ENCODE measurements at regions not wholly inside any gene's neighbourhood (a gene's known extent, or its start where the extent isn't known, plus 50 kb on each side); places are given as distances from the start of the nearest gene placed in this dataset.

DNA sequence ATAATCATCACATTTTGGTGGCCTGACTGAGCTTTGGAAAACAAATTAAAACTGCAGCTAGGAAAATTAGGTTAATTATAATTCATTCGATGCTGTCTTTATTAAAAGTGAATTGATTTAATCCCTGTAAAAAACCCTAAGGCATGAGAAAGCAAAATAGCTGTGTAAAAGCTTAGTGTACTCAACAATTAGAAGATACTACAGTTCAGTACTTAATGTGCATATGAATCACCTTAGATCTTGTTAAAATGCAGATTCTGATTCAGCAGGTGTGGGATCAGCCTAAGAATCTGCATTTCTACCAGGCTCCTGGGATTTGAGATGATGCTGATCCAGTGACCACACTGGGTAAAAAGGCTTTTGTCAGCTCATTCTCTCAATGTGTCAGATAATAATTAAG, 559.9 kb upstream of the GOLIM4 start:
- H3K4me3 Mint-ChIP-seq, result no peak overlapping the region
- H3K27ac Mint-ChIP-seq, result no peak overlapping the region
- DNase-seq (ENCODE audit: low spot score) (no peak), ATAC-seq (no peak)
- no peaks in the 10 kb centered on the region for H3K27me3 Mint-ChIP-seq (ENCODE audit: low read depth)
- H3K9me3 Mint-ChIP-seq, result peaks cover 8% of the 10 kb centered on the region
- CTCF ChIA-PET, result interaction anchor here (1.3 kb wide), 2 partner anchors 192 to 209 kb away, joined by 3 to 5 read pairs; no protein-coding TSS in a partner anchor
- peaks cover 8% of the 10 kb centered on the region; the same call in 1 of the 2 replicates for H3K36me3 Mint-ChIP-seq
- POLR2A ChIA-PET, result no interaction called here
- peaks cover 17% of the 10 kb centered on the region for H3K4me1 Mint-ChIP-seq
- no peak for TF ChIP-seq ZNF423 (CRISPR knock-in tag; IDR thresholded peaks at IDR 0.05)
- 0 out of 2 replicates have a peak, but pooled peaks have one; percentile 17 for TF ChIP-seq FOXK1 (CRISPR knock-in tag; IDR thresholded peaks at IDR 0.05)
- no peak for TF ChIP-seq SP1 (CRISPR knock-in tag; conservative IDR thresholded peaks at IDR 0.05)

DNA sequence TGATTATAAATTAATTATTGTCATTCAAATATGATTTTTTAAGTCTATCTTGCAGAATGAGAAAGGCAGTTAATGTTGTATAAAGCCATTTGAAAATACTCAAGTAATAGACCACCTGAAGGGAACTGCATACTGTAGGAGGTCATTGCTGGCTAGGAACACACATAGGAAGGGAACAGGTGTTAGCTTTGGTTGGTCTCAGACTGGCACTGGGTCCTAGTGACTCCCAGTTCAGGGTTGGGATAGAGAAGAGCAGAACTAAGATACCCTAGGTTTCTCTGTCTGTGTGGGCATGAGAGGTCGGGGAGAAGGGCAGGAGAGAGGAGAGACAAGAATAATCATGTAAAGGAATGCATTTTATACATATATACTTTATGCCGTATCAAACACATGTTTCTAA, 559.0 kb upstream of the GOLIM4 start:
- peaks cover 17% of the 10 kb centered on the region for H3K4me1 Mint-ChIP-seq
- CTCF ChIA-PET, result interaction anchor here (1.3 kb wide), 2 partner anchors 193 to 210 kb away, joined by 3 to 5 read pairs; no protein-coding TSS in a partner anchor
- POLR2A ChIA-PET, result no interaction called here

GRCh38 chr3:168653255-168653654, 557.5 kb upstream of the GOLIM4 start:
- CTCF ChIA-PET, result interaction anchor here (0.8 to 1.3 kb wide), 5 partner anchors 28 to 442 kb away, joined by 3 to 8 read pairs (median 4); no protein-coding TSS in a partner anchor
- peaks cover 7% of the 10 kb centered on the region for H3K9me3 Mint-ChIP-seq
- no peak for DNase-seq (ENCODE audit: low spot score)
- no peaks in the 10 kb centered on the region for H3K27me3 Mint-ChIP-seq (ENCODE audit: low read depth)
- H3K4me1 Mint-ChIP-seq, result peaks cover 17% of the 10 kb centered on the region
- H3K27ac Mint-ChIP-seq, result no peak overlapping the region
- H3K36me3 Mint-ChIP-seq, result peaks cover 8% of the 10 kb centered on the region; the same call in 1 of the 2 replicates
- no peak overlapping the region for H3K4me3 Mint-ChIP-seq
- ATAC-seq, result peak; percentile 74
- TF ChIP-seq ZNF317 (CRISPR knock-in tag; IDR thresholded peaks at IDR 0.05; ENCODE audit: borderline replicate concordance, low read depth) (no peak), ZNF219 (CRISPR knock-in tag; IDR thresholded peaks at IDR 0.05; ENCODE audit: borderline replicate concordance) (no peak), TEAD4 (CRISPR knock-in tag; IDR thresholded peaks at IDR 0.05) (no peak), TEAD1 (CRISPR knock-in tag; IDR thresholded peaks at IDR 0.05) (no peak), PRDM15 (CRISPR knock-in tag; IDR thresholded peaks at IDR 0.05) (no peak), ZNF396 (CRISPR knock-in tag; IDR thresholded peaks at IDR 0.05; ENCODE audit: borderline replicate concordance) (no peak), GTF2I (CRISPR knock-in tag; conservative IDR thresholded peaks at IDR 0.05) (no peak), OVOL2 (CRISPR knock-in tag; IDR thresholded peaks at IDR 0.05; ENCODE audit: borderline replicate concordance) (no peak), ZNF423 (CRISPR knock-in tag; IDR thresholded peaks at IDR 0.05) (no peak), ZNF416 (CRISPR knock-in tag; IDR thresholded peaks at IDR 0.05) (no peak), NR2C2 (CRISPR knock-in tag; IDR thresholded peaks at IDR 0.05) (no peak)
- TF ChIP-seq, protein P1, sequence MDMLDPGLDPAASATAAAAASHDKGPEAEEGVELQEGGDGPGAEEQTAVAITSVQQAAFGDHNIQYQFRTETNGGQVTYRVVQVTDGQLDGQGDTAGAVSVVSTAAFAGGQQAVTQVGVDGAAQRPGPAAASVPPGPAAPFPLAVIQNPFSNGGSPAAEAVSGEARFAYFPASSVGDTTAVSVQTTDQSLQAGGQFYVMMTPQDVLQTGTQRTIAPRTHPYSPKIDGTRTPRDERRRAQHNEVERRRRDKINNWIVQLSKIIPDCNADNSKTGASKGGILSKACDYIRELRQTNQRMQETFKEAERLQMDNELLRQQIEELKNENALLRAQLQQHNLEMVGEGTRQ (CRISPR knock-in tag; IDR thresholded peaks at IDR 0.05), result no peak
- TF ChIP-seq, protein P2, sequence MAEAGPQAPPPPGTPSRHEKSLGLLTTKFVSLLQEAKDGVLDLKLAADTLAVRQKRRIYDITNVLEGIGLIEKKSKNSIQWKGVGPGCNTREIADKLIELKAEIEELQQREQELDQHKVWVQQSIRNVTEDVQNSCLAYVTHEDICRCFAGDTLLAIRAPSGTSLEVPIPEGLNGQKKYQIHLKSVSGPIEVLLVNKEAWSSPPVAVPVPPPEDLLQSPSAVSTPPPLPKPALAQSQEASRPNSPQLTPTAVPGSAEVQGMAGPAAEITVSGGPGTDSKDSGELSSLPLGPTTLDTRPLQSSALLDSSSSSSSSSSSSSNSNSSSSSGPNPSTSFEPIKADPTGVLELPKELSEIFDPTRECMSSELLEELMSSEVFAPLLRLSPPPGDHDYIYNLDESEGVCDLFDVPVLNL (CRISPR knock-in tag; IDR thresholded peaks at IDR 0.05; ENCODE audit: borderline replicate concordance, low read depth), result no peak
- POLR2A ChIA-PET, result no interaction called here

More for the DNA sequence above, 559.0 kb upstream of the GOLIM4 start:
- H3K36me3 Mint-ChIP-seq, result peaks cover 8% of the 10 kb centered on the region; the same call in 1 of the 2 replicates
- no peak overlapping the region for H3K4me3 Mint-ChIP-seq
- DNase-seq (ENCODE audit: low spot score), result no peak
- no peaks in the 10 kb centered on the region for H3K27me3 Mint-ChIP-seq (ENCODE audit: low read depth)
- ATAC-seq, result peak; percentile 73
- H3K9me3 Mint-ChIP-seq, result peaks cover 8% of the 10 kb centered on the region
- no peak overlapping the region for H3K27ac Mint-ChIP-seq
- TF ChIP-seq NFYB (CRISPR knock-in tag; conservative IDR thresholded peaks at IDR 0.05; ENCODE audit: low read depth), result no peak
- TF ChIP-seq, protein P3, sequence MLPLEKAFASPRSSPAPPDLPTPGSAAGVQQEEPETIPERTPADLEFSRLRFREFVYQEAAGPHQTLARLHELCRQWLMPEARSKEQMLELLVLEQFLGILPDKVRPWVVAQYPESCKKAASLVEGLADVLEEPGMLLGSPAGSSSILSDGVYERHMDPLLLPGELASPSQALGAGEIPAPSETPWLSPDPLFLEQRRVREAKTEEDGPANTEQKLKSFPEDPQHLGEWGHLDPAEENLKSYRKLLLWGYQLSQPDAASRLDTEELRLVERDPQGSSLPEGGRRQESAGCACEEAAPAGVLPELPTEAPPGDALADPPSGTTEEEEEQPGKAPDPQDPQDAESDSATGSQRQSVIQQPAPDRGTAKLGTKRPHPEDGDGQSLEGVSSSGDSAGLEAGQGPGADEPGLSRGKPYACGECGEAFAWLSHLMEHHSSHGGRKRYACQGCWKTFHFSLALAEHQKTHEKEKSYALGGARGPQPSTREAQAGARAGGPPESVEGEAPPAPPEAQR (CRISPR knock-in tag; IDR thresholded peaks at IDR 0.05), result peak; percentile 47; the same call in 1 of the 2 replicates
